ENCODE measurements at regions not wholly inside any gene's neighbourhood (a gene's known extent, or its start where the extent isn't known, plus 50 kb on each side); places are given as distances from the start of the nearest gene placed in this dataset.

- no peak for TF ChIP-seq HOXA7 (CRISPR knock-in tag; IDR thresholded peaks at IDR 0.05)
- TF ChIP-seq CTCF (IDR thresholded peaks at IDR 0.05), result no peak
- no peak for TF ChIP-seq POLR2A (IDR thresholded peaks at IDR 0.05; ENCODE audit: low read length)
- no peak for TF ChIP-seq NPAS2 (CRISPR knock-in tag; IDR thresholded peaks at IDR 0.05; ENCODE audit: borderline replicate concordance)
- TF ChIP-seq NFE2L2 (conservative IDR thresholded peaks at IDR 0.05; ENCODE audit: low read length), result no peak
- TF ChIP-seq ZFP36 (IDR thresholded peaks at IDR 0.05; ENCODE audit: borderline replicate concordance, partially characterized antibody), result no peak
- no peak for TF ChIP-seq REST (IDR thresholded peaks at IDR 0.05)
- no peak for TF ChIP-seq CBX8 (IDR thresholded peaks at IDR 0.05)
- no peak for TF ChIP-seq SMC3 (IDR thresholded peaks at IDR 0.05)
- no peak for TF ChIP-seq EP300 (IDR thresholded peaks at IDR 0.05)
- TF ChIP-seq FOXS1 (CRISPR knock-in tag; IDR thresholded peaks at IDR 0.05), result no peak
- no peak for TF ChIP-seq MAFK (IDR thresholded peaks at IDR 0.05; ENCODE audit: partially characterized antibody)
Measured at GRCh38 chr7:85356916-85357315, 170.1 kb upstream of the SEMA3D start.

Measured in A549 (cell line).